NCI-H82 treated with DMSO at 0.1 percent for 48 hours (cell line): ENCODE measurements at regions not wholly inside any gene's neighbourhood (a gene's known extent, or its start where the extent isn't known, plus 50 kb on each side); places are given as distances from the start of the nearest gene placed in this dataset.

Source experiments
- DNase-seq: peaks from one replicate; lab custom pipeline; 2025; ENCODE audit not compliant: unreplicated experiment; lab: John Stamatoyannopoulos, UW

- no peak for DNase-seq
Observed at GRCh38 chr7:25930492-25931048, 221.4 kb upstream of the NFE2L3 start.

- no peak for DNase-seq
Observed at GRCh38 chr7:25931156-25931555, 220.8 kb upstream of the NFE2L3 start.

- no peak for DNase-seq
Observed at GRCh38 chr7:25933921-25934320, 218.1 kb upstream of the NFE2L3 start.

- DNase-seq, result peak; percentile 52
Observed at GRCh38 chr7:25940086-25940906, 211.7 kb upstream of the NFE2L3 start.

- DNase-seq, result no peak
Observed at GRCh38 chr7:25944777-25945515, 207.1 kb upstream of the NFE2L3 start.

GRCh38 chr7:25945608-25946007 lies 206.4 kb upstream of the NFE2L3 start:
- no peak for DNase-seq

- DNase-seq, result no peak
Observed at GRCh38 chr7:25946181-25946580, 205.8 kb upstream of the NFE2L3 start.

- DNase-seq, result no peak
Observed at GRCh38 chr7:25947669-25948516, 204.1 kb upstream of the NFE2L3 start.

GRCh38 chr7:25949736-25950487 lies 202.1 kb upstream of the NFE2L3 start:
- no peak for DNase-seq

- peak; percentile 85 for DNase-seq
Observed at GRCh38 chr7:25950488-25951413, 201.2 kb upstream of the NFE2L3 start.

- no peak for DNase-seq
Observed at GRCh38 chr7:25951414-25952260, 200.4 kb upstream of the NFE2L3 start.

- no peak for DNase-seq
Observed at GRCh38 chr7:25952261-25953057, 199.5 kb upstream of the NFE2L3 start.

- no peak for DNase-seq
Observed at GRCh38 chr7:25953859-25954258, 198.1 kb upstream of the NFE2L3 start.

- no peak for DNase-seq
Observed at GRCh38 chr7:25954395-25954794, 197.6 kb upstream of the NFE2L3 start.

- DNase-seq, result no peak
Observed at GRCh38 chr7:25959168-25959734, 192.7 kb upstream of the NFE2L3 start.

GRCh38 chr7:25963733-25964132 lies 188.3 kb upstream of the NFE2L3 start:
- DNase-seq, result no peak

- no peak for DNase-seq
Observed at GRCh38 chr7:25964483-25964991, 187.5 kb upstream of the NFE2L3 start.
